Peyer's patch (tissue), 4 donors: ENCODE measurements at regions not wholly inside any gene's neighbourhood (a gene's known extent, or its start where the extent isn't known, plus 50 kb on each side); places are given as distances from the start of the nearest gene placed in this dataset.

Experiments
- POLR2A ChIP-seq, 2 donors: fragments of 450-650 bp; IDR thresholded peaks; one replicate each; pipeline ENCODE4 v1.5.1; 2017; ENCODE audit warnings: antibody characterized with exemption in 2 of 2, mild to moderate bottlenecking in 2 of 2, moderate library complexity in 2 of 2
- TF ChIP-seq, protein P1 (sequence below), 6 experiments: fragments of 450-650 bp in 4 of 6; fragments of 200-600 bp in 2 of 6; sonication (generic) in 1 of 6; IDR thresholded peaks; one replicate each; pipeline ENCODE4 v1.5.1; 2017 to 2019; ENCODE audit warnings: antibody characterized with exemption in 6 of 6, mild to moderate bottlenecking in 3 of 6, moderate library complexity in 1 of 6

DNA sequence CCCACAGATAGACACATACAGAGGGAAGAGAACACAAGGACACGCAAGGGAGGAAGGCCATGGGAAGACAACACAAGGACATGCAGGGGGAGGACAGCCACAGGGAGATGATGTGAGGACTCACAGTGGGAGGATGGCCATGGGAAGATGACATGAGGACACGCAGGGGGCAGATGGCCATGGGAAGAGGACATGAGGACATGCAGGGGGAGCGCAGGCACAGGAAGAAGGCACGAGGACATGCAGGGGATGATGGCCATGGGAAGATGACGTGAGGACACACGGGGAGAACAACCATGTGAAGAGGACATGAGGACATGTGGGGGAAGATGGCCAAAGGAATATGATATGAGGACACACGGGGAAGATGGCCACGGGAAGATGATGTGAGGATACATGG is 84.7 kb downstream of the UQCRFS1 start:
- TF ChIP-seq POLR2A (IDR thresholded peaks at IDR 0.05), result no peak
- TF ChIP-seq, protein P1, sequence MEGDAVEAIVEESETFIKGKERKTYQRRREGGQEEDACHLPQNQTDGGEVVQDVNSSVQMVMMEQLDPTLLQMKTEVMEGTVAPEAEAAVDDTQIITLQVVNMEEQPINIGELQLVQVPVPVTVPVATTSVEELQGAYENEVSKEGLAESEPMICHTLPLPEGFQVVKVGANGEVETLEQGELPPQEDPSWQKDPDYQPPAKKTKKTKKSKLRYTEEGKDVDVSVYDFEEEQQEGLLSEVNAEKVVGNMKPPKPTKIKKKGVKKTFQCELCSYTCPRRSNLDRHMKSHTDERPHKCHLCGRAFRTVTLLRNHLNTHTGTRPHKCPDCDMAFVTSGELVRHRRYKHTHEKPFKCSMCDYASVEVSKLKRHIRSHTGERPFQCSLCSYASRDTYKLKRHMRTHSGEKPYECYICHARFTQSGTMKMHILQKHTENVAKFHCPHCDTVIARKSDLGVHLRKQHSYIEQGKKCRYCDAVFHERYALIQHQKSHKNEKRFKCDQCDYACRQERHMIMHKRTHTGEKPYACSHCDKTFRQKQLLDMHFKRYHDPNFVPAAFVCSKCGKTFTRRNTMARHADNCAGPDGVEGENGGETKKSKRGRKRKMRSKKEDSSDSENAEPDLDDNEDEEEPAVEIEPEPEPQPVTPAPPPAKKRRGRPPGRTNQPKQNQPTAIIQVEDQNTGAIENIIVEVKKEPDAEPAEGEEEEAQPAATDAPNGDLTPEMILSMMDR (IDR thresholded peaks at IDR 0.05), result no peak
